NCI-H146 treated with DMSO at 0.1 percent for 48 hours (cell line): ENCODE measurements at regions not wholly inside any gene's neighbourhood (a gene's known extent, or its start where the extent isn't known, plus 50 kb on each side); places are given as distances from the start of the nearest gene placed in this dataset.

Source experiments
- DNase-seq: peaks from one replicate; lab custom pipeline; 2025; ENCODE audit not compliant: unreplicated experiment; lab: John Stamatoyannopoulos, UW

DNA sequence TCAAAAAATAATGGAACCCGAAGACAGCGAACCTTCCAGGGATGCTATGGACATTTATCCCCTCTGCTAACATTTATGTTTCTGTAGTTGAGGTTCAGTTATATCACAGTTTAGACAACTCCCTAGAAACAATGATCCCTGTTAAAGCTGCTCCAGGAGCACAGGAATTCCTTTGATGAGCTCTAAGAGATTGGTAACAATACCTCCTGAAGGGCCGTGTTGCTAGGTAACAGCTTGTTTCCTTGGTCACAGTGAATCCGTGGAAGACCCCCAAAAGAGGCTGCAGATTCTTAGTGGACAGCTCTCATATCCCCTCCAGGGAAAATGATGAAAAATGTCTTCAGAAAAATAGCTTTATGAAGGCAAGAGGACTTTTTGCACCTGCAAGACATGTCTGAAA, 160.2 kb downstream of the SERPINI1 start:
- no peak for DNase-seq

DNA sequence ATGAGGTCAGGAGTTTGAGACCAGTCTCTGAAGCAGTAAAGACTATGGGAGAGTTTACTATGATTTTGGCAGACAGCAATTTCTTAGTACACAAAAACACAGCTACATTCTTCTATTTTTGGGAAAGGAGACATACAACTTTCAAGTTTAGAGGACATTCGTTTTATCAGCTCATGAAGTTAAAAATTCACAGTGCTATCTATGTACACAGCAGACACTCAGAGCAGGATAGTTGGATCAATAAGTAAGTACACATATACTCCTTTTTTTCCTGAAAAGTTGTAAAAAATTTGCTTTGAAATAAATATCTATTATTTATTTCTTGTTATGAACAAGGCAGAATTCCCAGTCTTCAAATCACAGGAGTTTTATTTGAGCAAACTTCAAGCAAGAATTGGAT, 159.7 kb downstream of the SERPINI1 start:
- DNase-seq = no peak

DNA sequence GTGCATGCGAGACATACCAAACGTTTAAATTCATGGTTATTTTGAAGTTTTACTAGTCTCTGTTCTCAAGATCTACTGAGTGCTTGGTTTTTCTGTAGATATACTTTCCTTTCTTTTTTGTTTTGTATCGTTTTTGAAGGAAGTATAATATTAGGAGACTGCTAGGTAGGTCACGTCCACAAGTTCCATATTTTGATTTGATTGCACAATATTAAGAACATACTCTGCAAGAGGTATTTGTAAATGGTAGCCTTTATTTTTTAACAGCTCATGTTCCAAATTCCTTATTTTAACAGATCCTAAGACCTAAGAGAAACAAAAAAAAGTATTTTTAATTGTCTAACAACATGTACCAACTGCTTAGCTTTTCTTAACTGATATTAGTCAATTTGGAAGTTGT, 156.7 kb downstream of the SERPINI1 start:
- DNase-seq = no peak

DNA sequence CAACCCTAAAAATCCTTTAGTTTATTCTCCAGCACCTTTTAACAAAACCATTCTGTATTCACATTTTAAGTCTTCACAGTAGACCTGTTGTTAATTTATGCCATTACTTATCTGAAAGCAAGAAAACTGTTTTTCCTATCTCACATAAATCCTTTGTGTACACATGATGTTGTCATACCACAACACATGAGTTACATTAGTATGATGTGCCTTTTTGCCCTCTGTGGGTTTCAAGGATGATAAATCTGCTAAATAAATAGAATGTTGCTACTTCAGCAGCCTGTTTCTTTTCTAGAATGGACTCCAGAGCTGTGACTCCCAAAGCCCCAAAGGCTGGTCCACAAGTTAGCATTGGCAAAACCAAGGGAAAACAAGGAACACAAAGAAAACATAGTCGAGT, 151.6 kb downstream of the SERPINI1 start:
- DNase-seq = no peak

DNA sequence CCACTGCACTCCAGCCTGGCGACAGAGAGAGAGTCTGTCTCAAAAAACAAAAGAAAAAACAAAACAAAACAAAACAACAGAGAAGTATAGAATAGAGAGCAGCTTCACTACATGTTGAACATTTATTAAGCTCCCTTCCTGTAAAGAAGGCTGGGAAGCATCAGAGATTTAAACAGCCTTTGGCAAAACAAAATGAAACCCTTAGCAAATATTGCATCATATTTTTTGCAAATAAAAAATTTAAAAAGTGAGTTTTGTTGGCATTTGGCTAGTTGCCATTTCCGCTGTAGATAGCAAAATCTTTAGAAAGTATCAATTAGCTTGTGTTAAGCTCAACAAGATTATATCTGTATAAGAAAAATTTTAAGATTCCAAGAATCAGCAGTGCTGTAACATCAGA, 151.2 kb downstream of the SERPINI1 start:
- no peak for DNase-seq

DNA sequence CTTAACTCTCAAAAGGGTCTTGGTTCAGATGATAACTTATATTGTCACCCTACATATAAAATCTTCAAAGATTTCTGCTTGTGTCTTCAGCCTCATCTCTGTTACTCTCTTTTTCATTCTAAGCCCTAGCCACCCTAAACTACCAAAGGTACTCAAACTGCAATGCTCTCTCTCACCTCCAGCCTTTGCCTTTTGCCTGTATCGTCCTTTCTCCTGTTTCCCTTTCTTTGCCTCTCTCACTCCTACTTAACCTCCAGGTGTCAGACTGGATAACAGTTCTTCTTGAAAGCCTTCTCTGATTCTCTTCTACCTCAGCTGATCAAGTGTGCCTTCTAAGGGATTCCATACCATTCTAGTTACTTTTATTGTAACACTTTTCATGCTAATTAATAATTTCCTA, 149.8 kb downstream of the SERPINI1 start:
- no peak for DNase-seq

DNA sequence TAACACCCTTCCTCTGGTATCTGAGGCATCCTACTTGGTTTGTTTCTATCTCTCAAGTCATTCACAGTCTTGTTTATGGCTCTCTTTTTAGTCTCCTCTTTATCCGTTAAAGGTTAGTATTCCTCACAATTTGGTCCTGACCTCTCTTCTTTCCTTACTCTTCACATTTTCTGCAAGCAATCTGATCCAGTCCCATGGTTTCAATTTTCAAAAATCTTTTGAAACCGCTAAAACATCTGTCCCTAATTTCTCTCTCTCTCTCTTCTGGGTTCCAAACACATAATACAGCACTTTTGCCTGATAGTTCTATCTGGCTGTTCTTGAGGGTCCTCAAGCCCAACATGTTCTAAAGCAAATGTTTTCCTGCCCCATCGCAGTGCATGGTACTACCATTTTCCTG, 149.0 kb downstream of the SERPINI1 start:
- DNase-seq = no peak

DNA sequence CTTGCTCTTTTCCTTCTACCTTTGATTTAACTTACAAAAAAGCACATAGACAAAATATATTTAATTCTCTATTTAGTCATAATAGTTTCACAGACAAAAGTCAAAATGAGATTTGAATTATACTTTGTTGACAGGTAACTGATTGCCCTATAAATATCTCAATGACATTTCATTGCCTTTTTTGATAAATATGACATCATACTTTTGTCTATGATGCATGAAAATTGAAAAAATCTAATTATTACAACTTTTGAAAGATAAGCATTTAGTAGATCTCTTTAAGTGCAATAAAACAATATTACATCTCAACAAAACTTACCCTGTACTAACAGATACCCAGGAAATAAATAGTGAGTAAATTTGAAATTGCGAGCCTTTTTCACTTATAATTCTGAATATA, 147.9 kb downstream of the SERPINI1 start:
- no peak for DNase-seq

DNA sequence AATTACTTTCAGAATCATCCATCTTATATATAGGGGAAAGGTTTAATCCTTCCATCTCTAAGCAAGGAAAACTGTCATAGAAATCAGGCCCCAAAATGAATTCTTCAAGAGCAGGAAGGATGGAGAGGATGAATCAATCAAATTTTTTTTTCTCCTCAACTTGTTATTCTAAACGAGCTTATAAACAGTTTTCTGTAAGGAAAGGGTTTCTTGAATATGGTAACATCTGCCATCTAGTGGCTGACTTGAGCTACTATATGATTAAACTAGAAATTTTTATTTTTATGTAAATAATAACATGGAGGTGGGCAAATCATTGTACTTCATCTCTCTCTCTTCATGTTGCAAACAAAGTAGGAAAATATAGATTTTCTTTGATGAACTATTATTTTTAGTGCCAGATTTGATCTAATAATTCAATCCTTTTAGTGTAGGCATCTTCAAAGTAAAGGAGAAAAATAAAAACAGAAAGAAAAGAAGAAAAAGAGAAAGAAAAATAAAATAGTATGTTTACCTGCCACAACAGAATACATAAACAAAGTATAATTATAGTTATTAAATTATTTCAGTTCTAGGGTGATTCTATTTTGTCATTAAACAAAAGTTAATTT, 146.6 kb downstream of the SERPINI1 start:
- peak; percentile 72 for DNase-seq

DNA sequence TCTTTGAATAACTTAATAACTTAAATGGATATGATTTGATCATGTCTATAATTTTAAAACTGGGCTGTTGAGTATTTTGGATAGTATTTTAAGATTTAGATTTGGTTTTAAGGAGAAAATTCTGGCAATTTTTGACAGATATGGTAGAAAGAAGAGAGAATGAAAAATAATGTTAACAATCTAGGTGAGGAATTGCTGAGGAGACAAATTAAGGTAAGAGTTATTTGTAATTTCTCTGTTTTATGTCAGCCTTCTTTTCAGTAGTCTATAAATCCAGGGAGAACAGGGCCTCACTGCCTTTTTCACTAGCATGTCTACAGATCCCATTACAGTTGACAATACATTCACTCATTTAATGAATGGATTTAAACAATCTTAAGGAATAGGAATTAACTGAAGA, 144.7 kb downstream of the SERPINI1 start:
- DNase-seq = no peak

DNA sequence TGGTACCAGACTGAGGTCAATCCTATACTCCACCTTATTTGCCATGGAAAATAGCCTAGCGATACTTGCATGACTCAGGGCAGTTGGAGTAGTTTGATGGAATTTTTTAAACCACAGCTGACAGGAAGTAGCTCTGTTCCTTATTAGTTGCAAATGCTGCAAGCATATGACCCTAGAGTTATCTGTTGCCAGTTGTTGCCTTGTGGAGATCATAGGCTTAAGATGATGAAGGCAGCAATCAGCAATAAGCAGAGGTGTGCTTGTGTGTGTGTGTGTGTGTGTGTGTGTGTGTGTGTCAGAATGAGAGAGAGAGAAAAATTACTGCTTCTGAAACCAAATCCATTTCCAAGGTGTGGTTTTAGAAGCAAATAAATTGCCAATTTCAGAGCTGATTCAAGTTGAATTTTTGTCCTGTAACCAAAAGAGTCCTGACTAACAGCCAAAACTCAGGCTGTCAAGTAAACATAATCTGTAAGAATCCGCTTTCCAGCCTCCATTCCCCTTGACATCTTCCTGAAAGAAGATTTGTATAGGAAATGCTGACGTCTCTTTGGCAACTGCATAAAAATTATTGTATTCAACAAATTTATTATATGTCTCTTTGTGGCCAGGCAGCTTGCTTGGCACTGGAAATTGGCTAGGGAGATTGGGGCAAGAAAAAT, 141.2 kb downstream of the SERPINI1 start:
- no peak for DNase-seq
